H9 (cell line): ENCODE measurements at regions not wholly inside any gene's neighbourhood (a gene's known extent, or its start where the extent isn't known, plus 50 kb on each side); places are given as distances from the start of the nearest gene placed in this dataset.

Experiments
- DNase-seq: peaks from one replicate; pipeline ENCODE4 v3.0.0-alpha.2; 2017
- H2AFZ ChIP-seq: one replicate; pipeline ENCODE4 v1.6.1; 2013; ENCODE audit warnings: mild to moderate bottlenecking, low read length, control low read depth, moderate library complexity
- H2AK5ac ChIP-seq: 2 replicates; pipeline ENCODE4 v1.6.1; 2013; ENCODE audit warnings: low read length, control low read depth, mixed read lengths; ENCODE audit not compliant: insufficient read length
- H2BK120ac ChIP-seq: one replicate; pipeline ENCODE4 v1.6.1; 2013; ENCODE audit warnings: low read depth, mild to moderate bottlenecking, low read length, control low read depth, inconsistent platforms; ENCODE audit not compliant: poor library complexity, severe bottlenecking
- H2BK12ac ChIP-seq: 2 replicates; pipeline ENCODE4 v1.6.1; 2013; ENCODE audit warnings: low read length, control low read depth, mixed read lengths, low read depth; ENCODE audit not compliant: insufficient read length
- H2BK15ac ChIP-seq: 2 replicates; pipeline ENCODE4 v1.6.1; 2013; ENCODE audit warnings: low read depth, low read length, control low read depth
- H2BK20ac ChIP-seq: one replicate; pipeline ENCODE4 v1.6.1; 2013; ENCODE audit warnings: low read depth, mild to moderate bottlenecking, low read length, control low read depth, inconsistent platforms; ENCODE audit not compliant: poor library complexity, severe bottlenecking
- H2BK5ac ChIP-seq: 2 replicates; pipeline ENCODE4 v1.6.1; 2013; ENCODE audit warnings: low read length, control low read depth, mixed read lengths; ENCODE audit not compliant: insufficient read length
- H3K14ac ChIP-seq: 2 replicates; pipeline ENCODE4 v1.6.1; 2013; ENCODE audit warnings: low read length, control low read depth; ENCODE audit not compliant: insufficient read depth
- H3K18ac ChIP-seq: 2 replicates; pipeline ENCODE4 v1.6.1; 2013; ENCODE audit warnings: low read depth, mild to moderate bottlenecking, mixed read lengths, low read length, control low read depth; ENCODE audit not compliant: insufficient read length
- H3K23ac ChIP-seq: 2 replicates; pipeline ENCODE4 v1.6.1; 2013; ENCODE audit warnings: low read length, control low read depth, mixed read lengths, low read depth; ENCODE audit not compliant: insufficient read length
- H3K23me2 ChIP-seq: 2 replicates; pipeline ENCODE4 v1.6.1; 2013; ENCODE audit warnings: low read depth, mild to moderate bottlenecking, mixed read lengths, low read length, control low read depth; ENCODE audit not compliant: insufficient read length, poor library complexity, severe bottlenecking
- H3K27ac ChIP-seq: 2 replicates; pipeline ENCODE4 v1.5.1; 2013; ENCODE audit warnings: low read length, control low read depth, mixed read lengths, low read depth; ENCODE audit not compliant: insufficient read length
- H3K27me3 ChIP-seq: 2 replicates; pipeline ENCODE4 v1.6.1; 2013; ENCODE audit warnings: low read length, control low read depth, inconsistent platforms; ENCODE audit not compliant: insufficient read depth
- H3K4ac ChIP-seq: 2 replicates; pipeline ENCODE4 v1.6.1; 2013; ENCODE audit warnings: low read depth, mild to moderate bottlenecking, control low read depth, inconsistent platforms, low read length, moderate library complexity
- H3K4me1 ChIP-seq: 2 replicates; pipeline ENCODE4 v1.6.1; 2013; ENCODE audit warnings: low read length, control low read depth, inconsistent platforms; ENCODE audit not compliant: insufficient read depth
- H3K4me2 ChIP-seq: 2 replicates; pipeline ENCODE4 v1.6.1; 2013; ENCODE audit warnings: low read length, control low read depth, mixed read lengths; ENCODE audit not compliant: insufficient read length, insufficient read depth
- H3K56ac ChIP-seq: 2 replicates; pipeline ENCODE4 v1.6.1; 2013; ENCODE audit warnings: low read depth, mild to moderate bottlenecking, mixed read lengths, low read length, control low read depth; ENCODE audit not compliant: insufficient read length
- H3K79me1 ChIP-seq: 2 replicates; pipeline ENCODE4 v1.6.1; 2013; ENCODE audit warnings: low read depth, mild to moderate bottlenecking, moderate library complexity, low read length, control low read depth, inconsistent platforms; ENCODE audit not compliant: insufficient read depth, poor library complexity, severe bottlenecking
- H3K79me2 ChIP-seq: 2 replicates; pipeline ENCODE4 v1.6.1; 2013; ENCODE audit warnings: low read length, control low read depth, inconsistent platforms; ENCODE audit not compliant: insufficient read depth
- H3K9ac ChIP-seq: 2 replicates; pipeline ENCODE4 v1.6.1; 2013; ENCODE audit warnings: low read length, control low read depth, mixed read lengths; ENCODE audit not compliant: insufficient read length; ENCODE audit errors: extremely low read depth
- H3K9me3 ChIP-seq: one replicate; pipeline ENCODE4 v1.6.1; 2013; ENCODE audit warnings: low read depth, low read length, inconsistent platforms; ENCODE audit not compliant: control insufficient read depth
- H3T11ph ChIP-seq: one replicate; pipeline ENCODE4 v1.6.1; 2013; ENCODE audit warnings: mild to moderate bottlenecking, low read length, control low read depth, inconsistent platforms
- H4K20me1 ChIP-seq: one replicate; pipeline ENCODE4 v1.6.1; 2013; ENCODE audit not compliant: control insufficient read depth, insufficient read length, insufficient read depth
- H4K5ac ChIP-seq: 2 replicates; pipeline ENCODE4 v1.6.1; 2013; ENCODE audit warnings: low read depth, mild to moderate bottlenecking, mixed read lengths, low read length, control low read depth; ENCODE audit not compliant: insufficient read length
- H4K8ac ChIP-seq: replicated peaks from 2 replicates; pipeline ENCODE4 v1.6.1; 2013; ENCODE audit warnings: low read length, control low read depth, mixed read lengths, low read depth; ENCODE audit not compliant: insufficient read length
- H4K91ac ChIP-seq: 2 replicates; pipeline ENCODE4 v1.6.1; 2013; ENCODE audit warnings: low read depth, mild to moderate bottlenecking, moderate library complexity, mixed read lengths, low read length, control low read depth; ENCODE audit not compliant: insufficient read length
- H3K27ac Mint-ChIP-seq, 3 experiments: 2 replicates in 2 of 3; 3 replicates in 1 of 3; pipeline ENCODE4 v1.8.0; 2020 to 2021; ENCODE audit warnings: mixed read lengths in 3 of 3, mild to moderate bottlenecking in 1 of 3, moderate library complexity in 1 of 3
- H3K27me3 Mint-ChIP-seq: 2 replicates; pipeline ENCODE4 v1.8.0; 2021; ENCODE audit warnings: low read depth, mild to moderate bottlenecking, moderate library complexity, mixed read lengths
- H3K36me3 Mint-ChIP-seq, 3 experiments: 2 replicates in 2 of 3; 3 replicates in 1 of 3; pipeline ENCODE4 v1.8.0; 2020 to 2021; ENCODE audit warnings: low read depth in 3 of 3, mixed read lengths in 3 of 3; ENCODE audit not compliant: insufficient read depth in 1 of 3
- H3K4me1 Mint-ChIP-seq, 2 experiments: 2 replicates each; pipeline ENCODE4 v1.8.0; 2020; ENCODE audit warnings: mixed read lengths in 2 of 2
- H3K4me3 Mint-ChIP-seq, 2 experiments: 2 replicates in 1 of 2; 3 replicates in 1 of 2; pipeline ENCODE4 v1.8.0; 2020 to 2021; ENCODE audit warnings: mild to moderate bottlenecking in 2 of 2, mixed read lengths in 2 of 2, moderate library complexity in 1 of 2
- H3K9me3 Mint-ChIP-seq, 2 experiments: 2 replicates in 1 of 2; 3 replicates in 1 of 2; pipeline ENCODE4 v1.8.0; 2020; ENCODE audit warnings: mild to moderate bottlenecking in 2 of 2, mixed read lengths in 2 of 2, moderate library complexity in 1 of 2
- CTCF ChIP-seq: fragments of 200-600 bp; sonication (generic); conservative IDR thresholded peaks from 3 replicates; pipeline ENCODE4 v1.8.0; 2021; ENCODE audit warnings: antibody characterized with exemption, mild to moderate bottlenecking
- WGBS: extraction: QIAGEN DNeasy Blood & Tissue Kit; methylation state at CpG from one replicate; pipeline ENCODE4 v1.1.7; 2013; ENCODE audit warnings: missing lambda C conversion rate, low lambda C conversion rate, mixed read lengths; ENCODE audit not compliant: insufficient read length; ENCODE audit errors: extremely low coverage; 5-methylcytosine and 5-hydroxymethylcytosine counted together

GRCh38 chrX:104324461-104325212, 69.9 kb upstream of the ESX1 start:
- no peak overlapping the region for H2BK12ac ChIP-seq
- no peaks in the 10 kb centered on the region for H4K20me1 ChIP-seq
- H3K27me3 Mint-ChIP-seq = peaks cover 2% of the 10 kb centered on the region; the same call in 1 of the 2 replicates
- no peaks in the 10 kb centered on the region for H3K9me3 ChIP-seq
- no peak overlapping the region for H3K18ac ChIP-seq
- no peak overlapping the region for H3K27ac Mint-ChIP-seq
- H4K5ac ChIP-seq = no peak overlapping the region
- WGBS = 100% methylated on average over 1 of the region's 6 CpGs
- peaks cover 0 to 4% (median 0%) of the 10 kb centered on the region in 3 experiments; a peak in 3 of 7 replicates for H3K36me3 Mint-ChIP-seq
- no peak overlapping the region for H3K23ac ChIP-seq
- TF ChIP-seq CTCF = no peak
- H3K4ac ChIP-seq = no peak overlapping the region
- H3K27ac ChIP-seq = no peak overlapping the region
- H2BK5ac ChIP-seq = no peak overlapping the region
- peaks cover 0 to 53% of the 10 kb centered on the region in 2 experiments; a peak in 3 of 5 replicates for H3K9me3 Mint-ChIP-seq
- no peaks in the 10 kb centered on the region for H3K4me1 ChIP-seq
- H3K9ac ChIP-seq = no peak overlapping the region
- H2BK120ac ChIP-seq = no peak overlapping the region
- no peak for DNase-seq
- H3K4me2 ChIP-seq = no peak overlapping the region
- H3K27me3 ChIP-seq = no peaks in the 10 kb centered on the region
- no peak overlapping the region for H4K8ac ChIP-seq
- no peak overlapping the region for H4K91ac ChIP-seq
- H2BK15ac ChIP-seq = no peak overlapping the region
- no peak overlapping the region for H2AFZ ChIP-seq
- H3K4me1 Mint-ChIP-seq = peaks cover 4% of the 10 kb centered on the region in 2 experiments; a peak in 3 of 4 replicates
- no peaks in the 10 kb centered on the region for H3K23me2 ChIP-seq
- H2AK5ac ChIP-seq = no peak overlapping the region
- H3K4me3 Mint-ChIP-seq = no peak overlapping the region
- H3K79me1 ChIP-seq = no peaks in the 10 kb centered on the region
- H3T11ph ChIP-seq = no peak overlapping the region
- H3K14ac ChIP-seq = no peak overlapping the region
- no peak overlapping the region for H3K56ac ChIP-seq
- no peaks in the 10 kb centered on the region for H3K79me2 ChIP-seq
- H2BK20ac ChIP-seq = no peak overlapping the region
